OCI-LY3 (cell line): ENCODE measurements at regions not wholly inside any gene's neighbourhood (a gene's known extent, or its start where the extent isn't known, plus 50 kb on each side); places are given as distances from the start of the nearest gene placed in this dataset.

Experiments used
- H2AFZ ChIP-seq: fragments of 200-600, 300-600 bp; shearing (Covaris generic); 2 replicates; pipeline ENCODE4 v1.6.0; 2014; ENCODE audit warnings: antibody characterized with exemption, low read depth, low read length
- H3K27ac ChIP-seq: fragments of 200-600, 300-600 bp; sonication (generic); 2 replicates; pipeline ENCODE4 v1.5.1; 2014; ENCODE audit warnings: mild to moderate bottlenecking, low read length, moderate library complexity, mixed read lengths
- H3K27me3 ChIP-seq: fragments of 200-600, 300-600 bp; sonication (generic); 2 replicates; pipeline ENCODE4 v1.6.1; 2014; ENCODE audit warnings: low read depth, low read length, mixed read lengths
- H3K36me3 ChIP-seq: fragments of 200-600, 300-600 bp; sonication (generic); replicated peaks from 2 replicates; pipeline ENCODE3; 2014; ENCODE audit warnings: low read depth, low read length, mixed read lengths
- H3K4me1 ChIP-seq: fragments of 300-600, 200-600 bp; sonication (generic); 2 replicates; pipeline ENCODE4 v1.6.1; 2014; ENCODE audit warnings: low read length, mixed read lengths
- H3K4me2 ChIP-seq: fragments of 200-600, 300-600 bp; sonication (generic); 2 replicates; pipeline ENCODE4 v1.6.1; 2014; ENCODE audit warnings: low read length, mixed read lengths
- H3K4me3 ChIP-seq: fragments of 300-600, 200-600 bp; sonication (generic); 2 replicates; pipeline ENCODE4 v1.5.1; 2014; ENCODE audit warnings: antibody characterized with exemption, mild to moderate bottlenecking, low read length, moderate library complexity
- H3K79me2 ChIP-seq: fragments of 300-600, 200-600 bp; shearing (Covaris generic); 2 replicates; pipeline ENCODE4 v1.6.1; 2014; ENCODE audit warnings: mild to moderate bottlenecking, low read length, mixed read lengths
- H3K9ac ChIP-seq: fragments of 300-600, 200-600 bp; shearing (Covaris generic); 2 replicates; pipeline ENCODE4 v1.6.0; 2014; ENCODE audit warnings: mild to moderate bottlenecking, low read length, moderate library complexity
- H3K9me3 ChIP-seq: fragments of 200-600, 300-600 bp; shearing (Covaris generic); 2 replicates; pipeline ENCODE4 v1.6.1; 2014; ENCODE audit warnings: low read length, mixed read lengths; ENCODE audit not compliant: insufficient read depth
- H4K20me1 ChIP-seq: fragments of 200-600, 300-600 bp; sonication (generic); 2 replicates; pipeline ENCODE4 v1.6.1; 2016; ENCODE audit warnings: low read length, mixed read lengths; ENCODE audit not compliant: insufficient read depth
- EZH2phosphoT487 ChIP-seq: fragments of 200-600 bp; shearing (Covaris generic); IDR thresholded peaks from 2 replicates; pipeline ENCODE4 v1.6.1; 2018; ENCODE audit warnings: antibody characterized with exemption, mixed run types, low read depth
- TF ChIP-seq, protein P1 (sequence below): fragments of 200-600, 300-600 bp; sonication (generic); IDR thresholded peaks from 2 replicates; pipeline ENCODE4 v1.5.1; 2014; ENCODE audit warnings: antibody characterized with exemption, low read length, low read depth

- H3K4me3 ChIP-seq, result no peak overlapping the region
- H3K9ac ChIP-seq, result no peak overlapping the region
- H3K4me1 ChIP-seq, result no peaks in the 10 kb centered on the region
- H2AFZ ChIP-seq, result no peak overlapping the region
- H3K79me2 ChIP-seq, result no peaks in the 10 kb centered on the region
- H3K27me3 ChIP-seq, result no peaks in the 10 kb centered on the region
- H3K27ac ChIP-seq, result no peak overlapping the region
- H3K4me2 ChIP-seq, result no peak overlapping the region
- H4K20me1 ChIP-seq, result no peaks in the 10 kb centered on the region
- TF ChIP-seq, protein P1, sequence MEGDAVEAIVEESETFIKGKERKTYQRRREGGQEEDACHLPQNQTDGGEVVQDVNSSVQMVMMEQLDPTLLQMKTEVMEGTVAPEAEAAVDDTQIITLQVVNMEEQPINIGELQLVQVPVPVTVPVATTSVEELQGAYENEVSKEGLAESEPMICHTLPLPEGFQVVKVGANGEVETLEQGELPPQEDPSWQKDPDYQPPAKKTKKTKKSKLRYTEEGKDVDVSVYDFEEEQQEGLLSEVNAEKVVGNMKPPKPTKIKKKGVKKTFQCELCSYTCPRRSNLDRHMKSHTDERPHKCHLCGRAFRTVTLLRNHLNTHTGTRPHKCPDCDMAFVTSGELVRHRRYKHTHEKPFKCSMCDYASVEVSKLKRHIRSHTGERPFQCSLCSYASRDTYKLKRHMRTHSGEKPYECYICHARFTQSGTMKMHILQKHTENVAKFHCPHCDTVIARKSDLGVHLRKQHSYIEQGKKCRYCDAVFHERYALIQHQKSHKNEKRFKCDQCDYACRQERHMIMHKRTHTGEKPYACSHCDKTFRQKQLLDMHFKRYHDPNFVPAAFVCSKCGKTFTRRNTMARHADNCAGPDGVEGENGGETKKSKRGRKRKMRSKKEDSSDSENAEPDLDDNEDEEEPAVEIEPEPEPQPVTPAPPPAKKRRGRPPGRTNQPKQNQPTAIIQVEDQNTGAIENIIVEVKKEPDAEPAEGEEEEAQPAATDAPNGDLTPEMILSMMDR, result no peak
- no peak for TF ChIP-seq EZH2phosphoT487
- no peaks in the 10 kb centered on the region for H3K36me3 ChIP-seq
- H3K9me3 ChIP-seq, result no peaks in the 10 kb centered on the region
These were observed 115.7 kb upstream of the IFNGR1 start for GRCh38 chr6:137334884-137335283.

GRCh38 chr6:137334094-137334493, 114.9 kb upstream of the IFNGR1 start:
- Histone ChIP-seq H3K79me2 (no peaks in the 10 kb centered on the region), H3K9me3 (no peaks in the 10 kb centered on the region), H2AFZ (no peak overlapping the region), H3K4me1 (no peaks in the 10 kb centered on the region), H3K9ac (no peak overlapping the region), H3K36me3 (no peaks in the 10 kb centered on the region), H3K27me3 (no peaks in the 10 kb centered on the region), H4K20me1 (no peaks in the 10 kb centered on the region), H3K4me2 (no peak overlapping the region), H3K27ac (no peak overlapping the region), H3K4me3 (no peak overlapping the region)
- TF ChIP-seq, protein P1, result no peak
- no peak for TF ChIP-seq EZH2phosphoT487

DNA sequence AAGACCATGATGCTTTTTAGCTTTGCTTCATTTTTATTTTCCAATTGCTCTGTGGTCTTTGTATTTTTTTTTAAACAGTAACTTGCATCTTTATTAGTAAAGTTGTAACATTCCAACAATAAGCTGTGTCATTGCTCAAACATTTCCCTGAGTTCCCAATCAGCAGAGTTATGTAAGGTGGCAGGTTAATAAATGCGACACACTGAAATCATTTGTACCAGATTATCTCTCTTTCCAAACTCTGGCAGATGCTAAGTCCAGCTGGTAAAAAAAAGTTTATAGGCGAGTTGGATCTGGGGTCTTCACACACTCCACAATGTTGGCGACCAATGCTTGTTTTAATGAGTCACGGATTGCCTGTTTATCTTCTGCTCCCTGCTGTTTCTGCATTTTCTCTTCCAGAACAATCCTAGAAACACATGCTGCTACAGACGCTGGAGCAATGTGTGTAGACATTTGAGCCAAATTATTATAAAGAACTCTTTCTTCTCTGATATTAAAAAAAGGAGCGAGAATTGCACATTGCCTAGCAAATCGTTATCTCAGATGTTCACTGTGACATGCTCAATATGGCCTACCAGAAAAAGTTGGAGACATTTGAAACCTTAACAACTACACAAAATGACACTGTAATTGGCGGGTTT, 113.6 kb upstream of the IFNGR1 start:
- Histone ChIP-seq H4K20me1 (no peaks in the 10 kb centered on the region), H3K4me2 (no peak overlapping the region), H3K36me3 (no peaks in the 10 kb centered on the region), H3K27ac (no peak overlapping the region), H3K4me1 (no peaks in the 10 kb centered on the region), H3K79me2 (no peaks in the 10 kb centered on the region), H3K27me3 (no peaks in the 10 kb centered on the region), H2AFZ (no peak overlapping the region), H3K4me3 (no peak overlapping the region), H3K9ac (no peak overlapping the region), H3K9me3 (no peaks in the 10 kb centered on the region)
- TF ChIP-seq EZH2phosphoT487, result no peak
- TF ChIP-seq, protein P1, result no peak

- Histone ChIP-seq H3K27ac (no peak overlapping the region), H3K27me3 (no peaks in the 10 kb centered on the region), H3K4me2 (no peak overlapping the region), H3K4me3 (no peak overlapping the region), H3K4me1 (no peaks in the 10 kb centered on the region), H3K9ac (no peak overlapping the region), H2AFZ (0 out of 2 replicates have a peak overlapping the region, but pooled peaks have one; percentile 39), H3K9me3 (no peaks in the 10 kb centered on the region), H3K36me3 (no peaks in the 10 kb centered on the region), H3K79me2 (no peaks in the 10 kb centered on the region), H4K20me1 (no peaks in the 10 kb centered on the region)
- TF ChIP-seq, protein P1, result no peak
- TF ChIP-seq EZH2phosphoT487, result no peak
These were observed 104.7 kb upstream of the IFNGR1 start for GRCh38 chr6:137323860-137324259.
